Large intestine (tissue), 3 donors: ENCODE measurements at regions not wholly inside any gene's neighbourhood (a gene's known extent, or its start where the extent isn't known, plus 50 kb on each side); places are given as distances from the start of the nearest gene placed in this dataset.
"Not testable (repeated sequence)": the region's sequence is repeated elsewhere in the genome, so short reads cannot be mapped to it uniquely, and the experiment has no call there.

Experiments
- DNase-seq, 2 donors: peaks; one replicate each; pipeline versions ENCODE4 v3.0.0 to v3.0.0-alpha.2; 2013
- H3K27ac ChIP-seq: one replicate; pipeline ENCODE4 v1.5.1; 2013; ENCODE audit warnings: low read length
- H3K27me3 ChIP-seq: 2 replicates; pipeline ENCODE4 v1.6.1; 2013; ENCODE audit warnings: low read length; ENCODE audit not compliant: control insufficient read depth, insufficient read depth
- H3K36me3 ChIP-seq: 2 replicates; pipeline ENCODE4 v1.6.1; 2013; ENCODE audit warnings: low read length; ENCODE audit not compliant: control insufficient read depth, insufficient read depth
- H3K4me1 ChIP-seq: one replicate; pipeline ENCODE4 v1.6.1; 2013; ENCODE audit warnings: low read length; ENCODE audit not compliant: control insufficient read depth, insufficient read depth
- H3K4me3 ChIP-seq: one replicate; pipeline ENCODE4 v1.5.1; 2013; ENCODE audit warnings: low read length
- H3K9me3 ChIP-seq: one replicate; pipeline ENCODE4 v1.6.1; 2013; ENCODE audit warnings: mild to moderate bottlenecking, low read depth, low read length, moderate library complexity; ENCODE audit not compliant: control insufficient read depth
- WGBS: methylation state at CpG from one replicate; pipeline ENCODE4 v1.1.5; 2013; ENCODE audit warnings: low lambda C conversion rate; ENCODE audit not compliant: insufficient coverage; 5-methylcytosine and 5-hydroxymethylcytosine counted together

DNA sequence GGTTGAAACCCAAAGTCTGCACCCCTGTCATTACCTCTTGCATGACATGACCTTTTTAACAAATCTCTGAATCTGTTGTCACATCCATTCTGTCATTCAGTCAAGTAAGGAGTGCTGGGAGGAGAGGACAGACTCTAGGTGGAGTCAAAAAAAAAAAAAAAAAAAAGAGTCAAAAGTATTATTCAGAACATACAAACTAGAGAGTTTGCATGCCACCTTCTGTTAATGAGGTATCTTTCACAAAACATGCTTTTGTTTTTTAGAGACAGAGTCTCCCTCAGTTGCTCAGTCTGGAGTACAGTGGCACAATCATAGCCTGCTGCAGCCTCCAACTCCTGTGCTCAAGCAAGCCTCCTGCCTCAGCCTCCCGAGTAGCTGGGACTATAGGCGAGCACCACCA lies 81.6 kb upstream of the ARMC3 start:
- Histone ChIP-seq H3K4me3 (no peak overlapping the region), H3K27ac (no peak overlapping the region), H3K27me3 (peaks cover 2% of the 10 kb centered on the region), H3K36me3 (no peaks in the 10 kb centered on the region), H3K9me3 (no peaks in the 10 kb centered on the region), H3K4me1 (no peaks in the 10 kb centered on the region)
- WGBS, result no CpG with 5 or more reads among the region's 2 CpGs
- no peak for DNase-seq

DNA sequence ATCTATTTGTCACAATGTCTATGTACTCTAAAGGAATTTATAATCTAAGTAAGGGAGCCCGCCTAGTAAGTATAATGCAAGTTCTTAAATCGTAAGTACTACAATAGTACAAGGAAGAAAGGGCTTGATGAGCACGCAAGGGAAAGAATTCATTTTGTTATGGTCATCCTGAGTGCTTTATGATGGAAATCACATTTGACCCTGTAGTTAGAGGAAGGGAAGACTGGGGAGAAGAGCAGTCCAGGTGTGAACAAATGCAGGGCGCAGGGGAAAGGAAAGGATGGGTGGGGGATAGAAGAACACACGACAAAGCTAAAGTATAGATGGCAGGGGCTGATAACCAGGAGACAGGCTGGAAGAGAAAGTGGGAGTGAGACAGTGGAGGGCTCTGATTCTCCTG lies 88.2 kb upstream of the ARMC3 start:
- H3K9me3 ChIP-seq, result no peaks in the 10 kb centered on the region
- no peak overlapping the region for H3K27ac ChIP-seq
- H3K4me3 ChIP-seq, result no peak overlapping the region
- H3K4me1 ChIP-seq, result peaks cover 1% of the 10 kb centered on the region
- no peaks in the 10 kb centered on the region for H3K36me3 ChIP-seq
- peaks cover 2% of the 10 kb centered on the region for H3K27me3 ChIP-seq
- WGBS, result 100% methylated on average over 2 of the region's 5 CpGs
- no peak for DNase-seq

DNA sequence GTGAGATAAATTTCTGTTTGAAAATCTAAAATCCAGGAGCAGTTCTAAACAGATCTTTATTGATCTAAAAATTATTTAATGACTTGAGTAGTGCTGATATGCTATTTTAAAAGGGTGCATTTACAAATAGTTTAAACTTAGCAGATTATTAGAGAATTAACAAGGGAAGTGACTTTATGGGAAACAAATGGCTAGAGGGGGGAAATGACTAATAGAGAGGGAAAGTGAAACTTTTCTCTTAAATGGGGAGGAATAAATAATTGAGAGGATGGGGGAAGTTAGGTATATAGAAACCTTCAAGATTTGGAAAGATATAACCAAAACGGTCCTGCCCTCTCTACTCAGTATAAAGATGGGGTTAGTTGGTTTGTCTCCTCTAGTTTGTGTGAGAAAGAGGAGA lies 90.1 kb upstream of the ARMC3 start:
- WGBS, result no CpG with 5 or more reads among the region's 1 CpG
- no peak for DNase-seq
- Histone ChIP-seq H3K4me1 (peaks cover 9% of the 10 kb centered on the region), H3K4me3 (no peak overlapping the region), H3K36me3 (no peaks in the 10 kb centered on the region), H3K27me3 (peaks cover 2% of the 10 kb centered on the region), H3K9me3 (no peaks in the 10 kb centered on the region), H3K27ac (no peak overlapping the region)

DNA sequence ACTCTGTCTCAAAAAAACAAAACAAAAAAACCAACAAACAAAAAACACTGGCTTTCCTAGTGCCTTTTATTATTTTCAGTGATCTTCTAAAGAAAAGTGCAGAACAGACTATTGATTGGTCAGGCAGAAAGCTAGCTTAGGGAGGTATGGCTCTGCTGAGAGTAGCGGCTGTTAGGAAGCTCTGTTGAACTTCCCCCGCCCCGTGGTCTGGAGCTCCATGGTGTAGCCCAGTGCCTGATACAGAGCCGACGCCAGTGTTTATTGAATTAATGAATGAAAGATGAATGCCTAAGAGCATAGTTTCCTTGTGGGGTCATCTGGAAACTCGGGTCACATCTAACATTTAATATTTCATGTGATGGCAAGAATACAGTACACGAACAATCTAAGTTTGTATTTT lies 90.5 kb upstream of the ARMC3 start:
- no CpG with 5 or more reads among the region's 7 CpGs for WGBS
- H3K36me3 ChIP-seq, result no peaks in the 10 kb centered on the region
- H3K9me3 ChIP-seq, result no peaks in the 10 kb centered on the region
- peaks cover 2% of the 10 kb centered on the region for H3K27me3 ChIP-seq
- H3K4me3 ChIP-seq, result no peak overlapping the region
- no peak for DNase-seq
- peaks cover 9% of the 10 kb centered on the region for H3K4me1 ChIP-seq
- no peak overlapping the region for H3K27ac ChIP-seq

DNA sequence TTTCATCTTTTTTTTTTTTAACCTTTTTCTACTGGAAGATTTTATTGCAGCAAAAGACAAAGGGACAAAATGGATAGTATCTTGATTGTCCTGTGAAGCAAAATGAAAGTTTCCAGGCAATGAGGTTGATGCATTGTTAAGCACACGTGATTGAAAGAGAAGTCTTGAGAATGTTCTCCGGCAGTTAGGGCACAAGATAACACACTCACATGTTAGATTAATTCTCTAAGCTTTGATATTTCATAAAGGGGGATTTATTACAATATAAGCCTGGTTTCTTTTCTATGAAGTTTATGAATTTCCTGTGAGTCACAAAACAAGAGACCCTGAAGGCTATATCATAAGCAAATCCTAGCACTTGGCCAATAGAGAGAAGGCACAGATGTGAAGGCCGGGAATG lies 93.4 kb upstream of the ARMC3 start:
- no peaks in the 10 kb centered on the region for H3K27me3 ChIP-seq
- 0% methylated on average over 1 of the region's 3 CpGs for whole genome bisulfite sequencing

DNA sequence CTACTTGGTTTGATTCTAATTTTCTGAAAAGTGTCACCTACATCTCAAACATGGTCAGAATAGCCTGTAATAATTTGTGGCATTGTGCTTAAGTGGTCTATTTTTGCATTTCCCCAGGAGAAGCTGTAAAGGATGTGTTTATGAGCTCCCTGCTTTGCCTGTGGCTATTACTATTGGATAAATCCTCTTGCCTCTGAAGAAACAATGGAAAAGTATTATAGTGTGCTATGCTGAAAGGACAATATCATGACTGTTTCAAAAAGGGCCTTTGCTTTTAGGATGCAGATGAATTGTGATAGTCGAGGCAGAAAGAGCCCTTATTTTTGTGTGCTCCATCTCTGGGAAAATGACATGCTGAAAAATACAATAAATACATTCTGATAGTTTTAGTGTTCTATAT lies 94.1 kb upstream of the ARMC3 start:
- H3K27me3 ChIP-seq, result no peaks in the 10 kb centered on the region
- no peak for DNase-seq
- no peak overlapping the region for H3K4me3 ChIP-seq
- no peaks in the 10 kb centered on the region for H3K36me3 ChIP-seq
- H3K27ac ChIP-seq, result no peak overlapping the region
- WGBS, result no CpG with 5 or more reads among the region's 1 CpG
- H3K9me3 ChIP-seq, result no peaks in the 10 kb centered on the region
- peaks cover 9% of the 10 kb centered on the region for H3K4me1 ChIP-seq

More for the DNA sequence above, 93.4 kb upstream of the ARMC3 start:
- Histone ChIP-seq H3K36me3 (no peaks in the 10 kb centered on the region), H3K27ac (no peak overlapping the region), H3K4me3 (no peak overlapping the region), H3K4me1 (peaks cover 9% of the 10 kb centered on the region), H3K9me3 (no peaks in the 10 kb centered on the region)
- DNase-seq, result peak in 1 of 2 donors; percentile 48

DNA sequence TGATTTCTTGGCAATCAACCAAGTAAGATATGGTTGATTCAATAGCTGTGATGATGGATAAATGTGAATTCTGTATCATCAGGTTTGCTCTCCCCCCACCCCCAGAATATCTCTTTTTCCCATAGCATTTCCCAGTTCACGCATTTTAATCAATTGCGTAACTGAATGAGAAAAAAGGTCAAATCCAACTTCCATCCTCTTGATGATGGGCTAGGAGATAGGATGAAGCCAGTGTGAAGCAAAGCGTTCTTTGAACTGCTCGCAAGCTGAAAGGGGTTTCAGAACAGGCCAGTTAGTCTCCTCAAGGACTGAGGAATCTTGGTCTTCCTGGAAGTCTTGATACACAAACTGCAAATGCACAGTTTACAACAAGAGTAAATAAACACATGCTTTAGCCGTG lies 94.5 kb upstream of the ARMC3 start:
- Histone ChIP-seq H3K4me3 (no peak overlapping the region), H3K27me3 (no peaks in the 10 kb centered on the region), H3K27ac (no peak overlapping the region), H3K36me3 (no peaks in the 10 kb centered on the region), H3K9me3 (no peaks in the 10 kb centered on the region), H3K4me1 (peaks cover 9% of the 10 kb centered on the region)
- WGBS, result 100% methylated on average over 2 of the region's 5 CpGs
- DNase-seq, result no peak

DNA sequence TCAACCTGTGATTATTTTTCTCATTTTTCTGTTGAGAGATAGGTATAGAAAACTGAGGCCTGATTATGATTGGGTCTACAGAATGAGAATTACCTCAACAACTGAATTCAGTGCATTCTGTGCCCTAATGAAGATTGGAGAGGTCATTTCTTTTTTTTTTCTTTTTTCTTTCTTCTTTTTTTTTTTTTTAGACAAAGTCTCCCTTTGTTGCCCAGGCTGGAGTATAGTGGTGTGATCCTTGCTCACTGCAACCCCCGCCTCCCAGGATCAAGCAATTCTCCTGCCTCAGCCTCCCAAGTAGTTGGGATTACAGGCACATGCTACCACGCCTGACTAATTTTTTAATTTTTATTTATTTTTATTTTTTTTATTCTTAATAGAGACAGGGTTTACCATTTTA lies 95.0 kb upstream of the ARMC3 start:
- Histone ChIP-seq H3K27me3 (no peaks in the 10 kb centered on the region), H3K36me3 (no peaks in the 10 kb centered on the region), H3K4me3 (no peak overlapping the region), H3K27ac (no peak overlapping the region), H3K9me3 (no peaks in the 10 kb centered on the region), H3K4me1 (peaks cover 9% of the 10 kb centered on the region)
- DNase-seq, result no peak
- WGBS, result 88% methylated on average over 1 of the region's 2 CpGs

DNA sequence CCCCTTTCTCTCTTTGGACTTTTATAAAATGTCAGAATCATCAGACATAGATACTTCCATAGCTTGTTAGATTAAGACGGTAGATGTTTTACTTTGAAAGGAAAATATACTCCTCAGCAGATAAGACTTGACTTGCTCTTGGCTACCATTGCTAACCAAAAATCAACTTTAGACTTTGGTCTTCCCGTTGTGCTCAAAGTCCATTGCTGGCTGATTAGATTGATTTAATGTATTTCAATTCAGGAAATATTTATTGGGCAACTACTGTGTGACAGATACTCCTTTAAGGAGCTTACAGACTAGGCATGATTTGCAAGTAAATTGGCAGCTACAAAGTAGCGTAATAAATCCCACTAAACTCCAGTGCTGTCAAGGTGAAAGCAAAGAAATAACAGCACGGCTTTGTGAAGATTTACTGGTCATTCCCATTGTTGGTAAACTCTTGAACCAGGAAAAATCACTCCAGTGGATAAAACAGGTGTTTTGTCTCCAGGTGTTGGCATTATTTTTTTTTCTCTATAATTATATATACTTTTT lies 95.7 kb upstream of the ARMC3 start:
- Histone ChIP-seq H3K36me3 (no peaks in the 10 kb centered on the region), H3K4me3 (no peak overlapping the region), H3K4me1 (peaks cover 9% of the 10 kb centered on the region), H3K9me3 (no peaks in the 10 kb centered on the region), H3K27me3 (no peaks in the 10 kb centered on the region), H3K27ac (no peak overlapping the region)
- whole genome bisulfite sequencing, result 58% methylated on average over 2 of the region's 4 CpGs
- peak; percentile 32 to 58 for DNase-seq

DNA sequence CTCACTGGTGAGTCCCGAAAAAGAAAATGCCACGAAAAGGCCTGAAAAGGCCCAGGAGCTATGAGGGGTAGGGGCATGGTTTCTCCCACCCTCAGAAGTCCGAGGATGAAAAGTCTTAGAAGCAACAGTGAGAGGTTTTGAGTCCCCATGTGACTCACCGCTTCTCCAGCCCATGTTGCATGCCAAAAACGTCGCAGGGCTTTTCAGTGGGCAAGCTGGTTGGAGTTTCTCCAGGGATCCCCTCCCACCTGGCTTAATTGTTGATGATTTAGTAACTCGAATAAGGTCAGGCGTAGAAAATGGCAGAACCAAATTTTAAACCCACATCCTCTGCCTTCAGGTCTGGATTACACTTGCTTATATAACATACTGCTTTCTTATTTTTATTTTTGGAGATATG lies 96.3 kb upstream of the ARMC3 start:
- Histone ChIP-seq H3K4me3 (no peak overlapping the region), H3K36me3 (no peaks in the 10 kb centered on the region), H3K27me3 (no peaks in the 10 kb centered on the region), H3K4me1 (peaks cover 9% of the 10 kb centered on the region), H3K27ac (no peak overlapping the region), H3K9me3 (no peaks in the 10 kb centered on the region)
- WGBS, result 100% methylated on average over 1 of the region's 8 CpGs
- no peak for DNase-seq

DNA sequence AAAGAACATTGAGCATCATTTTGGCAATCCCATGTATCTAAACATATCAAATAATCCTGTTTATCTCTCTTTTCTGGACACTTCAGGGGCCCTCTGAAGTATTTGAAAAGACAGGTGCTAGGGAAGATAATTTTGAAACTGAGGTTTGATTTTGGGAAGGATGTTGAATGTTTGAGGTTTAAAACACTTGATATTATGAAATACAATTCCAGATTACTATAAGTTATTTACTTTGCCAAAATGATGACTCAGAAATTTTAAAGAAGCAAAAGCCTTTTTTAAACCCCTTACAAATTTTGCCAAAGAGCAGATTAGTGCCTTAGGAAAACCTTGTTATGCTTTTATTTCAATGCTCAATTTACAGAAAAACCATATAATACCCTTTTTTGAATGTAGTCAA lies 99.1 kb upstream of the ARMC3 start:
- not testable (repeated sequence) for DNase-seq, H3K27ac ChIP-seq, H3K4me3 ChIP-seq, H3K36me3 ChIP-seq, H3K4me1 ChIP-seq, H3K9me3 ChIP-seq, H3K27me3 ChIP-seq
